ENCODE measurements at regions not wholly inside any gene's neighbourhood (a gene's known extent, or its start where the extent isn't known, plus 50 kb on each side); places are given as distances from the start of the nearest gene placed in this dataset.

GRCh38 chr3:963255-963654 is 129.6 kb upstream of the CNTN6 start:
- DNase-seq, result no peak

GRCh38 chr3:963755-964154 is 129.1 kb upstream of the CNTN6 start:
- no peak for DNase-seq

GRCh38 chr3:965826-966225 is 127.0 kb upstream of the CNTN6 start:
- no peak for DNase-seq

- no peak for DNase-seq
Measured at GRCh38 chr3:966341-966740, 126.5 kb upstream of the CNTN6 start.

GRCh38 chr3:973340-973739 is 119.5 kb upstream of the CNTN6 start:
- DNase-seq, result no peak

- DNase-seq, result no peak
Measured at GRCh38 chr3:976006-976405, 116.8 kb upstream of the CNTN6 start.

GRCh38 chr3:981156-981555 is 111.7 kb upstream of the CNTN6 start:
- DNase-seq, result no peak

- no peak for DNase-seq
Measured at GRCh38 chr3:988785-989184, 104.0 kb upstream of the CNTN6 start.

- no peak for DNase-seq
Measured at GRCh38 chr3:992871-993270, 100.0 kb upstream of the CNTN6 start.

- no peak for DNase-seq
Measured at GRCh38 chr3:1002010-1002409, 90.8 kb upstream of the CNTN6 start.

GRCh38 chr3:1007866-1008265 is 85.0 kb upstream of the CNTN6 start:
- no peak for DNase-seq

GRCh38 chr3:1010228-1010627 is 82.6 kb upstream of the CNTN6 start:
- no peak for DNase-seq

GRCh38 chr3:1015826-1016225 is 77.0 kb upstream of the CNTN6 start:
- DNase-seq, result no peak

GRCh38 chr3:1017870-1018269 is 75.0 kb upstream of the CNTN6 start:
- DNase-seq, result no peak

- DNase-seq, result no peak
Measured at GRCh38 chr3:1019157-1019556, 73.7 kb upstream of the CNTN6 start.

GRCh38 chr3:1026395-1026794 is 66.4 kb upstream of the CNTN6 start:
- no peak for DNase-seq

GRCh38 chr3:1036207-1036826 is 56.5 kb upstream of the CNTN6 start:
- DNase-seq, result no peak

GRCh38 chr3:1037631-1038030 is 55.2 kb upstream of the CNTN6 start:
- no peak for DNase-seq

Measured in NCI-H510A (cell line).